ENCODE measurements at regions not wholly inside any gene's neighbourhood (a gene's known extent, or its start where the extent isn't known, plus 50 kb on each side); places are given as distances from the start of the nearest gene placed in this dataset.
A peak's percentile ranks its signal among the peaks of the same experiment; 100 is the strongest.

- Histone ChIP-seq H3K36me3 (ENCODE audit: control insufficient read depth, insufficient read depth, low read length) (no peaks in the 10 kb centered on the region), H3K27me3 (ENCODE audit: control insufficient read depth, insufficient read depth, low read length) (no peaks in the 10 kb centered on the region), H3K4me3 (ENCODE audit: low read depth, low read length) (no peak overlapping the region)
- DNase-seq (ENCODE audit: low read depth) (no peak), FAIRE-seq (no peak)
- TF ChIP-seq CTCF (IDR thresholded peaks at IDR 0.05; ENCODE audit: insufficient read depth, low read length, severe bottlenecking), result no peak
Measured at GRCh38 chr14:66311058-66311457, 175.1 kb upstream of the CCDC196 start.

GRCh38 chr14:66311990-66312389 lies 174.2 kb upstream of the CCDC196 start:
- DNase-seq (ENCODE audit: low read depth) (no peak), FAIRE-seq (no peak)

GRCh38 chr14:66312451-66312850 lies 173.7 kb upstream of the CCDC196 start:
- Histone ChIP-seq H3K27me3 (ENCODE audit: control insufficient read depth, insufficient read depth, low read length) (no peaks in the 10 kb centered on the region), H3K36me3 (ENCODE audit: control insufficient read depth, insufficient read depth, low read length) (no peaks in the 10 kb centered on the region), H3K4me3 (ENCODE audit: low read depth, low read length) (no peak overlapping the region)
- no peak for DNase-seq (ENCODE audit: low read depth)
- no peak for FAIRE-seq
- TF ChIP-seq CTCF (IDR thresholded peaks at IDR 0.05; ENCODE audit: insufficient read depth, low read length, severe bottlenecking), result no peak

More at GRCh38 chr14:66311990-66312389, 174.2 kb upstream of the CCDC196 start:
- Histone ChIP-seq H3K4me3 (ENCODE audit: low read depth, low read length) (no peak overlapping the region), H3K27me3 (ENCODE audit: control insufficient read depth, insufficient read depth, low read length) (no peaks in the 10 kb centered on the region), H3K36me3 (ENCODE audit: control insufficient read depth, insufficient read depth, low read length) (no peaks in the 10 kb centered on the region)
- TF ChIP-seq CTCF (IDR thresholded peaks at IDR 0.05; ENCODE audit: insufficient read depth, low read length, severe bottlenecking), result no peak

GRCh38 chr14:66315098-66315497 lies 171.1 kb upstream of the CCDC196 start:
- H3K36me3 ChIP-seq (ENCODE audit: control insufficient read depth, insufficient read depth, low read length), result no peaks in the 10 kb centered on the region
- DNase-seq (ENCODE audit: low read depth), result no peak
- no peak for TF ChIP-seq CTCF (IDR thresholded peaks at IDR 0.05; ENCODE audit: insufficient read depth, low read length, severe bottlenecking)
- FAIRE-seq, result no peak
- no peaks in the 10 kb centered on the region for H3K27me3 ChIP-seq (ENCODE audit: control insufficient read depth, insufficient read depth, low read length)
- H3K4me3 ChIP-seq (ENCODE audit: low read depth, low read length), result no peak overlapping the region

GRCh38 chr14:66315548-66315947 lies 170.6 kb upstream of the CCDC196 start:
- H3K4me3 ChIP-seq (ENCODE audit: low read depth, low read length), result no peak overlapping the region
- no peak for TF ChIP-seq CTCF (IDR thresholded peaks at IDR 0.05; ENCODE audit: insufficient read depth, low read length, severe bottlenecking)
- H3K27me3 ChIP-seq (ENCODE audit: control insufficient read depth, insufficient read depth, low read length), result no peaks in the 10 kb centered on the region
- H3K36me3 ChIP-seq (ENCODE audit: control insufficient read depth, insufficient read depth, low read length), result no peaks in the 10 kb centered on the region
- FAIRE-seq (peak; percentile 58), DNase-seq (ENCODE audit: low read depth) (no peak)

GRCh38 chr14:66322564-66322963 lies 163.6 kb upstream of the CCDC196 start:
- Histone ChIP-seq H3K36me3 (ENCODE audit: control insufficient read depth, insufficient read depth, low read length) (no peaks in the 10 kb centered on the region), H3K4me3 (ENCODE audit: low read depth, low read length) (no peak overlapping the region), H3K27me3 (ENCODE audit: control insufficient read depth, insufficient read depth, low read length) (peaks cover 2% of the 10 kb centered on the region)
- DNase-seq (ENCODE audit: low read depth), result no peak
- TF ChIP-seq CTCF (IDR thresholded peaks at IDR 0.05; ENCODE audit: insufficient read depth, low read length, severe bottlenecking), result no peak
- no peak for FAIRE-seq

All from bronchial epithelial cell (primary cell).